Stimulated activated CD8-positive, alpha-beta memory T cell treated with anti-CD3 and anti-CD28 coated beads, Interleukin-4, amount 100 ng/mL, for 48 hours (primary cell): ENCODE measurements at regions not wholly inside any gene's neighbourhood (a gene's known extent, or its start where the extent isn't known, plus 50 kb on each side); places are given as distances from the start of the nearest gene placed in this dataset.
"Not testable (repeated sequence)": the region's sequence is repeated elsewhere in the genome, so short reads cannot be mapped to it uniquely, and the experiment has no call there.

Source experiments
- DNase-seq: peaks from one replicate; pipeline ENCODE4 v3.0.0-alpha.2; 2020

DNA sequence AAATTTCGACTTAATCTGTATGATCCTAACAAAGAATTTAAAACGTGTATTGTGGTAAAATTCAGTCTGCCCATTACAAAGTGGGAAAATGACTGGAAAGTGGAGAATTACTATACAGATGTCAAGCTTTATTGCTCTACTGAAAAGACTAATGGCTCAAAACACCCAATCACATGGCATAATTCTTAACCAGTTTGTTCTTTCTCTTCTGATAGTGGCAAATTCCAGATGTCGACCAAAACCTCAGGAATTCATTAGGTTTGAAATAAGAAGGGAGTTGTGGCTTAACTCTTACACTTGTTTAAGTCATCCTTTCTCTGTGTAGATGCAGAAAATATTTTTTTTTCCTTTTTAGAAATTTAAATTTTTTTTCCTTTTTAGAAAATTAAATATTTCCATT, 1254.9 kb upstream of the LRRN3 start:
- DNase-seq, result no peak

- no peak for DNase-seq
Measured at GRCh38 chr7:109842386-109842785, 1248.5 kb upstream of the LRRN3 start.

- DNase-seq, result no peak
Measured at GRCh38 chr7:109844362-109844761, 1246.6 kb upstream of the LRRN3 start.

GRCh38 chr7:109864230-109864629, 1226.7 kb upstream of the LRRN3 start:
- no peak for DNase-seq

DNA sequence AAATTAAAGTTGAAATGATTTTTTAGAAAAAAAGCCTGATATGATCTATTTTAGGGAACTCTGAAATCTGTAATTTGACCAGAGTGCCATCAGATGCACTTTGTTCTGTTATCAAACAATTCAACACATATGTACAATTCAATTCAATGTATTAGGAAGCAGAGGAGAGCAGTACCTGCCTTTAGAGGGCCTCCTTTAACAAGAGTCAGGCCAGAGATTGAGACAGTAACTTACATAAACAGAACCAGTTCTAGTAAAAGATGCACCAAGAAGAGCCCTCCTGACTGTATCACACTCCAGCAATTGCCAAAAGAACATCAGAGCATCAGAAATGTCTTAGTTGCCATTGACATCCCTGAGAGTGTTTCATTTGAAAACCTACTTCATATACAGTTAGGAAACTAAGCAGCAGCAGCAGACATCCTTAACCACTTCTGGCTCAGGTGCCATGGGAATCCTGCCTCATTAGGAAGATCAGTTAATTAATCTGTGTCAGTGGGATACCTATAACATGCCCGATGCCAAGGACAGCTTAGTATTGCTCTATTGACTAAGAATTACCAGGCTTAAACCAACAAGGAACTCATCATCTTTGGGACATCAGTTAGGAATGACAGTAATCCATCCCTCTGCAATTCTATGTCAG, 1222.6 kb upstream of the LRRN3 start:
- DNase-seq, result no peak

- no peak for DNase-seq
Measured at GRCh38 chr7:109873296-109873695, 1217.6 kb upstream of the LRRN3 start.

- no peak for DNase-seq
Measured at GRCh38 chr7:109879287-109879828, 1211.6 kb upstream of the LRRN3 start.

DNA sequence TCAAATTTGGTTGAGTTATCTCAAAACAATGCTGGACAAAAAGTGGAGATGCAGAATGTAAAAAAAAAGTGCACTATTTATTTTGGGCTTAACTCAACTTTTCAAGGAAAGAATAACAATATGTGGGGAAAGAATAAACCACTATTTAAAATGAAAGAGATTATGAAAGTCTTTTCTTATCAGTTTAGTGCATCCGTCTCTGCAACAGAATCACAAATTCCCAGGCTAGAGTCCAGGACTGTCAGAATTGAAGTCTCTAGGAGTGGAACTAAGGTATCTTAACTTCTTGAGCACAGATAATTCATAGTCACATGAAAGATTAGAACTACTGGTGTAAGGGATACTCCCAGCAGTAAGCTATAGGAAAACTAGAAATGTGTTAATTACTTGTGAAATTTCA, 1200.3 kb upstream of the LRRN3 start:
- DNase-seq, result no peak

- no peak for DNase-seq
Measured at GRCh38 chr7:109893231-109893630, 1197.7 kb upstream of the LRRN3 start.

DNA sequence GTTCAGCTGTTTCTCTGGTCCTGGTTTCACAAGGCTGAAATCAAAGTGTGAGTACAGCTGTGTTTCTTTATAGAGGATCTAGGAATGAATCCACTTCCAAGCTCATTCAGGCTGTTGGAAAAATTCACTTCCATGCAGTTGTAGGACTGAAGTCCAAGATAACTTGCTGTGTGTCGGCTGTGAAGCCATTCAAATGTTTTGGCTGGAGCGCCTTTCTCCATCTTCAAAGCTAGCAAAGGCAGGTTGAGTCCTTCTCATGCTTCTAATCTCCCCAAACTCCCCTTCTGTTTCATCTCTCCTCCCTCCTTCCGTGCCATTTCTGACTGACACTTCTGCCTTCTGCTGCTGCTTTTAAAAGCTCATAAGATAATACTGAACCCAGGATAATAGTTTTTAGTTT, 1195.4 kb upstream of the LRRN3 start:
- no peak for DNase-seq

DNA sequence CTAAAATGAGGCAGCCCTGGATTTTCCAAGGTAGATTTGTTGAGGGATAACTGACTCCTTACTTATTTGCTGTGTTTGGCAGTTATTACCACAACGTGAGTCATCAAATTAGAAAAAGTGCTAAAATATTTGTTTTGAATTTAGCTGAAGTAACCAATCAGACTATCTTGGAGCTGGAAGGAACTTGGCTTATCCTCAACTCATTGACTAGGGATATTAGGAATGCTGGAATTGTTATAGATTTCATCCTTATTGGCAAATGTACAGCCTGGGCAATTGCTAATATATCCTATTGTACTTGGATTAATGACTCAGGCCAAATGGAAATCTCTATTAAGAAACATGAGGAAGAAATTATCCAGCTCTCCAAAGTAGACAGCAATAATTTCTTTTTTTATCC, 1189.0 kb upstream of the LRRN3 start:
- no peak for DNase-seq

DNA sequence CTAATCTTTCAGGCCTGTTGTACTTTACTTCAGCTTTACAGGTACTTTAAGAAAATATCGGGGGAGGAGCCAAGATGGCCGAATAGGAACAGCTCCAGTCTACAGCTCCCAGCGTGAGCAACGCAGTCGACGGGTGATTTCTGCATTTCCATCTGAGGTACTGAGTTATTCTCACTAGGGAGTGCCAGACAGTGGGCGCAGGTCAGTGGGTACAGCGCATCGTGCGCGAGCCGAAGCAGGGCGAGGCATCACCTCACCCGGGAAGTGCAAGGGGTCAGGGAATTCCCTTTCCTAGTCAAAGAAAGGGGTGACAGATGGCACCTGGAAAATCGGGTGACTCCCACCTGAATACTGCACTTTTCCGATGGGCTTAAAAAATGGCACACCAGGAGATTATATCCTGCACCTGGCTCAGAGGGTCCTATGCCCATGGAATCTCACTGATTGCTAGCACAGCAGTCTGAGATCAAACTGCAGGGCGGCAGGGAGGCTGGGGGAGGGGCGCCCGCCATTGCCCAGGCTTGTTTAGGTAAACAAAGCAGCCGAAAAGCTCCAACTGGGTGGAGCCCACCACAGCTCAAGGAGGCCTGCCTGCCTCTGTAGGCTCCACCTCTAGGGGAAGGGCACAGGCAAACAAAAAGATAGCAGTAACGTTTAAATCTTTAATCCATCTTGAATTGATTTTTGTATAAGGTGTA, 1185.4 kb upstream of the LRRN3 start:
- DNase-seq, result not testable (repeated sequence)

GRCh38 chr7:109915670-109916069, 1175.3 kb upstream of the LRRN3 start:
- no peak for DNase-seq

DNA sequence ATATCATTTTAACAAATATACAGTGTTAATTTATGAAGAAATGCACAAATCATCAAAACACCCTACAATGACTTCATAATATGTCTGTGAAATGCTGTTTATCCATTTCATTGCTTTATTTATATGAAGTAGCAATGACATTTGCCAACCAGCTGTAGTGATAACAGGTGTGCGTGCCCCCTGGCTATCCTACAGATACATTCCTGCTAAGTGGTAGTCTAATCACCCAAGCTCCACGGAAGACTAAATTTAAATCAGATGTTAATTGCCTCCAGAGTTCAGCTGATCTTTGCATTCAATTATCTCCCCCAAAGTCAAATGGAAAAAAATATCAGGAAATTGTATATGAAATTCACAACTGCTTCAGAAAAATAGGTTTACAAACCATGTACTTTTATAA, 1164.2 kb upstream of the LRRN3 start:
- DNase-seq, result no peak

- no peak for DNase-seq
Measured at GRCh38 chr7:109930049-109930448, 1160.9 kb upstream of the LRRN3 start.

- no peak for DNase-seq
Measured at GRCh38 chr7:109939207-109939606, 1151.7 kb upstream of the LRRN3 start.

DNA sequence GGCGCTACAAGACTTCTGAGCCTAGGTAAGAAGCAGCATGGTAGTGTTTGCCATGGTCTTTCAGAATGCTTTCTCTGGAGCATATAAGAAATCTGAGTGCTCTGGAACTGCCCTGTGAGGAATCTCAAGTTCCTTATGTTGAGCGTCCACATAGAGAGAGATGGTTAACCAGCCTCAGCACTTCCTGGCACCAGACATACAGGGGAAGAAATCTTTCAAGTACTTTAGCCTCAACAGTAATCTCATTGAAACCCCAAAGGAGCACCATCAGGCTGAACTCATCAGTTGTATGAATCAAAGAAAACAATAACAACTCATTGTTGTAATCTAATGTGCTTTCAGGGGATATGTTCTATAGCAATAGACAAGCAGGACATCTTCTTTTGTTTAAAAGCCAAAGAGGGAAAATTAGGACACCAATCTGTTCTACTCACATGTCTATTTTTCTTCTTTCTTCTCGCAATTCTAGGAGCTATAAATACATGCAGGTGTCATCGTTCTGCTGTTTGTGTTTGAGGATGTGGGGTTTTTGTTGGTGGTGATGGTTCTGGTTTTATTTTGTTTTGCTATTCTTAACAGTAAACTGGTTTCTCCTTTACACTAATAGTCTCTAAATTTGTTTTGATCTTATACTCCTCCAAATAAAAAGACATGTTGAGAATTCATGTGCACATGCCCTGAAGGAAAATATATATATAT, 1145.0 kb upstream of the LRRN3 start:
- DNase-seq, result no peak

DNA sequence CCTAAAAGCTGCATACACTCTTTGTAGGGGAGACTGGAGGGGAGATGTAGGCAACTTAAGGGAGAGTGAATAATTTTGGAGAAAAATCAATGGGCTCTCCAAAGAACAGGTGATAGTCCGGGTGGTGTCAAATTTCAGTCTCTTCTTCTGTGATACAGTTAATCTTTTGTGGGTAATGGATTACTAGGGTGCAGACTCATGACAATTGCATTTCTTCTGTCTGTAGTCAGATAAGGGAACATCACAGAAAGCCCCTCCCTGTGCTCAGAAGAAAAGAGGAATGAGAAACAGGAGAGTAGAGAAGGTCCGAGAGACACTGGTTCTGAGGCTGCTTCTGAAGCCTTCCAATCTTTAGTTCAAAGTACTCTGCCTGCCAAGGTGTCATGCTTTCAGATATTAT, 1140.7 kb upstream of the LRRN3 start:
- DNase-seq, result no peak

- no peak for DNase-seq
Measured at GRCh38 chr7:109950821-109951564, 1139.9 kb upstream of the LRRN3 start.

- no peak for DNase-seq
Measured at GRCh38 chr7:109951565-109951928, 1139.4 kb upstream of the LRRN3 start.

- no peak for DNase-seq
Measured at GRCh38 chr7:109955986-109956385, 1134.9 kb upstream of the LRRN3 start.

GRCh38 chr7:109956916-109957315, 1134.0 kb upstream of the LRRN3 start:
- no peak for DNase-seq

DNA sequence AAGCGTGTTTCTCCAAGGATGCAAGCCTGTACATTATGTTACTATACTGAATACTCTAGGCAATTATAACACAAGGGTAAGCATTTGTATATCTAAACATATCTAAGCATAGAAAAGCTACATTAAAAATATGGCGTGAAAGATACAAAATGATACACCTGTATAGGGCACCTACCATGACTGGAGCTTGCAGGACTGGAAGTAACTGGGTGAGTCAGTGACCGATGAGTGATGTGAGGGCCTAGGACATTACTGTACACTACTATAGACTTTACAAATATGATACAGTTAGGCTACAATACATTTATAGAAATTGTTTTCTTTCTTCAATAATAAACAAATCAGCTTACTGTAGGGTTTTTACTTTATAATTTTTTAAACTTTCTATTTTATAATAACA, 1127.2 kb upstream of the LRRN3 start:
- DNase-seq, result no peak
